CD4-positive, alpha-beta T cell treated with Interleukin-15 for 4 hours (primary cell): ENCODE measurements at regions not wholly inside any gene's neighbourhood (a gene's known extent, or its start where the extent isn't known, plus 50 kb on each side); places are given as distances from the start of the nearest gene placed in this dataset.

Experiments used
- DNase-seq: peaks from one replicate; pipeline ENCODE4 v3.0.0-alpha.2; 2020; ENCODE audit warnings: low spot score

DNA sequence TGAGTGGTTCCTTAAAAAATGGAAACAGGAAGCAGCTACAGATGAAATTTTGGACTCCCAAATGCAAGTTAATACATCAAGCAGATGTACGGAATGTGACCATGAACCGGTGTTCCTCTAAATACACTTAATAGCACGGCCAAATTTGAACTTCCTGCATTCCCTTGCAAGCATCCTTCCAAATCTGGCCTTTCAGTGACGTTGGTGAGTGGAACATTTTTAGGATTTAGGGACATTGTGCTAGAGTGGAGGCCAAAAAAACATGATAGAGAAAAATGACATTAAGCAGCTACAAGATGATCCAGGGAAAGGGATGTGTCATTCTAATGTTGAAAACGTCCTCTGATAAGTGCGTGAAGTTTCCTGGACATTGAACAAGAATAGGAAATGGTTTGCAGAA, 62.1 kb downstream of the CTAGE1 start:
- no peak for DNase-seq

DNA sequence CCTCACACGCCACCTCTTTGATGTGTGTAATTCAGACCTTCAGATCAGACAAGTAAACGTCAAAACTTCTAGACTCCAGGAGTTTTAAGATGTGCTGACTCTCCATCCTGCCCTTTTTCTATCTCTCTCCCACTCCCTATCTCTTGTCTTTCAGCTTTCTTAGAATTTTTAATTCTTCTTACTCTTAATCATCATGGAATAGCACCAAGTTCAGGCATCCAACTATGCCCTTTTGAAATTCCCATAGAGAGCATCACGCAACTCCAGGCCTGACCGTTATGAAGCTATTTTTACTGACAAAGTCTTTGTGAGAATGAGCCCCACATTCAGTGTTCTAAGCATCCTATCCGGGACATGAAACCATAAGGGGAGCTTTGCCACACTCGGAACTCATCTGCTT, 62.6 kb downstream of the CTAGE1 start:
- no peak for DNase-seq

DNA sequence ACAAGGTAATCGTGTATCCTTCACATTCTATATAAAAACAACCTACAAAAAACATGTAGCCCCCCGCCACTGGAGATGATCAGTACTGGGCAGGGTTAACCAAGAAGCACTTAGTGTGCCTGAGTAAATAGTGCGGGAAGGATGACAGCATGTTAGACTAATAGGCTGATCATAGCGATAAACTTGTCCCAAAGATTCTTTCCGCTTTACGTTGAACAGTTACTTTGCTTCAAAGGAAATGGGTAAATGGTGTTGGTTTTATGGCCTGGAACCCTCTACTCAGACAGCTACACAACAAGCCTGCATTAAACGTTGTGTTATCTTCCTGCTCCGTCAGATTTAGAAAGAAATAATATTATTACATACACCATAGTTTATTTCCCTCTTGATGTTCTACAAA, 67.7 kb downstream of the CTAGE1 start:
- DNase-seq: no peak

DNA sequence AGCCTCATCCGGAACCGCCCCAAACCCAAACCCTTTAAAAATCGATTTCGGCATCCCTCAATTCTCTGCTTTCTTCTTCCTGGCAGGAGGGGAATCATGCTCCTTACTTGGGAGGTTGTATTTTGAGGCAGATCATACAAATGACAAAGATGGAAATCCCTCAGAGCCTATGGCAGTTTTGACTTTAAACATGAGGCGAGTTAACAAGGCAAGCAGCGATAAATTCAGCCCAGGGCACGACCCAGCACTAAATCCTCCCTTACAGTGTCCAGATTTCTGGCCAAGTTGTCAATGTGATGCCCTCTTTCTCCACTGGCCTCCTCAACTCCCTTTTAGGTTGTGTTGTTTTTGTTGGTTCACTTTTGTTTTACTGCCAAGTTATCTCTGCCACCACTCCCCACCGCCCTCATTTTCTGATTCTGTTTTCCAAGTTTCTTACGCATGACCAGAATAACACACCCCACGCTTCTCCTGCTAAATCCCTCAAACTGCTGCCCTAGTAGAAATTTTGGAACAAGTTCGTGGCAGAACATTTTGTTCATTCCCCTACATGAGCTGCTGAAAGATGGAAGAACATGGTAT, 68.3 kb downstream of the CTAGE1 start:
- DNase-seq: no peak

DNA sequence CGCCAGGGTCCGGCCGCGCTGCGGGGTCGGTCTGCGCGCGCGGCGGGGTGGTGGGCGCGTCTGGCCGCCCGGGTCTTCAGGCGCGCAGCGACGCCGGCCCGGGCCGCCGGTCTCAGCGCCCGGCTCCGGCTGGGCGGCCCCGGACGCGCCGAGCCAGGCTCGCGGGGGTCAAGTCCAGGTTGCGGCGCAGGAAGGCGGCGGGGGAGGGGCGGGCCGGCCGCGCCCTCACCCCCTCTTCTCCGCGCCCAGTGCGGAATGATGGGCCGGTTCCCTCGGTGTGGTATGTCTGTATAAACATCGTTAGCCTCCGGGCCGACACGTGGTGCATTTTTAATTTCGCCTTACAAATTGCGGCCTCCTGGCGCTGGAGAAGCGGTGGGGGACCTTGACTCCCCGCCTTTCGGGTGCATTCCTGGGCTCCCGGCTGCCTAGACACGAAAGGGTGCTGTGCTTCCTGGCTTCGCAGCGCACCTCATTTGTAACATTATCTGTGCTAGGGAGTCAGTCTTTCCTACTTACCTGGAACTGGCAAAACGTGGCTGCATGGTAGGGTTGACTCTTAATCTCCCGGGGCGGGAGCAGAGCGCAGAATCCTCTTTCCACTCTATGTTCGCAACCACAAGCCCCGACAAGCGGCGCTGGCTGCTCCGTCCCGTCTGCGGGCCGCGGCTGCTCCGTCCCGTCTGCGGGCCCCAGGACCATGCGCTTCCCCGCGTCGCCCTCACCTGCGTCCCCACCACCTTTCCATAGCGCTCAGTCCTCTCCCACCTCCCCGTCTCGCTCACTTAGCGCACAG, 69.0 kb downstream of the CTAGE1 start:
- no peak for DNase-seq

DNA sequence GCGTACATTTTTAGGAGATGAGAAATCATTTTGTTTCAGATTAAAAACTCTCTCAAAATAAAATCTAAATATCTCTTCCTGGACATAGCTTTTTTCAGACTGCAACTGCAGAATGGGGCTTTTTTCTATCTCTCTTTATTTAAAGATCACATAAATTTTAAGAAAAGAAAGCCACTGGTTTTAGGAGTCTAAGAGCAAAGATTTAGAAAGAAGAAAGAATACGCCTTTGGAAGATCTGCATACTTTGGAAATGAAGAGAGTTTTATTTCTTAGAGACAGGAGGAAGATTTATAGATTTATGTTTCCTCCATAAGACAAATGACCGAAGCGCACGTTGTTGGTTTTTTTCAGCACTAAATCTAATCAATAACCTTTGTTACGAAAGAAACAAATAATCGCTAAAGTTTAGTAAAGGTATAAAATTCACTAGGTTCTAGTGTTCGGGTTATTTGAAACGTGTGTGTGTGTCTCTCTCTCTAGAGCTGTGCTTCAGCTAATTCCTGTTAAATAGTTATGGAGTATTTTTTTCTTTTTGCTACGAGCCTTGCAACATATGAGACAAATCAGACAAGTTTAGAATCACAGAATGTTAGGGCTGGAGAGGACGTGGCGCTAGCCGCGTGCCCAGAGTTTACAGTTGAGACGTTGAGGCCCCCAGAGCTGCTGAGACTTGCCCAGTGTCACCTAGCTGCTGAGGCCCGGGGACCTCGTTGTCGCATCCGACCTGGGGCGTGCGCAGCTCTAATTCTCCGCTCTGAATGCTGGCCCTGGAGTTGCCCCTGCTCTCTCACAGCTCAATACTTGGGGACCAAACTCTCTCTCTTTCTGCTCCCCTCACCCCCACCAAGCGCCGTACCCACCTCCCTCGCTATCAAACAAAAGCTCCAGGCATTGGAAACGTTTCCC, 69.9 kb downstream of the CTAGE1 start:
- DNase-seq: no peak

DNA sequence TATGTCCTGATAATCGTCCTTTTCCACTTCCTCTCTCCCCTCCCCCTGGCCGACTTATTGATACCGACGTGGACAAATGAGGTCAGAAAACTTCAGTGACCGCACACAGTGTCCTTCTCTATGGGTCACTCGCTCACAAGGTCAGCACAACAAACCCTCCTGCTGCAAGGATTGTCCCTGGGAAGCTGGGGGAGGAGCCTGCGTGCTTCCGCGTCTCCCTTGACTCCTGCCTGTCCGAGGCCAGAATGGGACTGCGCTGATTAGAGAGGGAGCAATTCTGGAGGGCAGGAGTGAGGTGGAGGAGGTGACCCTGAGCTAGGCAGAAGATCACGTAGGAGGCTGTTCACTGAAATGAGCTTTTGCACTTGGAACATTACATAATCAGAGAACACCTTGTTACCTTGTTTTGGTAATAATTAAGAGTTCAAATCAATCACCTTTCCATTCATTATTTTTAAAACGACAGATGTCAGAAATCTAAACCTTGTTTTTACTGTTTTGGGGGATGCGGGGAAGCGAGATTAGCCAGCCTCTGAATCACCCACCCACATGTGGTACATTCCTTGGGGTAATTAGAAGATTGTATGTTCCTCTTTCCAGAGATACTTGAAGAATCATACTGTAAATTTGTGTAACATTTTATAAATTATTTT, 70.6 kb downstream of the CTAGE1 start:
- DNase-seq: no peak

DNA sequence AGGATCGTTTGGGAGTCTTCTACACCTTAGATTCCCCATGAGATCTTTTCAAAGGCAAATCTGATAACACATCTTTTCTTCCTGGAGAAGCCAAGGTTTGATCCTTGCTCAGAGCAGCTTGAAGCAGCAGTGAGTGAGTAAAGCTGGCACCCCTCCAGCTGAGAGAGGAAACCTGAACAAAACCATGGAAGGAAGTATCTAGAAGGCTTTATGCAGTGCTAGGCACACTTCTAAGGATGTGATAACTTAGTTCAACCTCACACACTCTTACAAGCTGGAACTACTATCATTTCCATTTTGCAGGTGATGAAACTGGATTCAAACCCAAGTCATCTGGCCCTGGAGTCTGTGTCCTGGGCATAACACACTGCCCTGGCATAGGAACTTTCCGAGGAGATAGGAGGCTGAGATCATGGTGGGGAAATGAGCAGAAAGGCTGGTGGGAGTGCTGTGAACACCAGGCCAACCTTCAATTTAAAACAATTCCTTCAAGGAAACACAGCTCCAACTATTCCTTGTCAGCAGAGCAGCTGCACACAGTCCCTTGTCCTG, 71.2 kb downstream of the CTAGE1 start:
- DNase-seq: peak; percentile 32

DNA sequence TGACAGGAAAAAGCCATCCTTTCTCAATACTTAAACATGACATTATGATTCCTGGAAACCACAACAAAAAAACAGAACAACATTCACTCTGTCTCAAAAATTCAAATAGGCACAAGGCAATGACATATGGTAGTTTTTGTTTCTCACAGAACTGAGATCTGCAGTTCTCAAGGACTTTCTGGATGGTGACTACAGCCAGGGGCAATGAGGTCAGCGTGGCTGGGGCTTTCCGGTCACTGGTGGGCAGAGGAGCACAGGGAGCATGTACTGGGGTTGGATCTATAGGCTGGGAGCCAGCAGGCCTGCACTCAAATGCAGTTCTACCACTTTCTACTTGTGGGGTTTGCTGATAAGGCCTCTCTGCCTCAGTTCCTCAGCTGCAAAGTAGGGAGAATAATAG, 72.0 kb downstream of the CTAGE1 start:
- DNase-seq: no peak

DNA sequence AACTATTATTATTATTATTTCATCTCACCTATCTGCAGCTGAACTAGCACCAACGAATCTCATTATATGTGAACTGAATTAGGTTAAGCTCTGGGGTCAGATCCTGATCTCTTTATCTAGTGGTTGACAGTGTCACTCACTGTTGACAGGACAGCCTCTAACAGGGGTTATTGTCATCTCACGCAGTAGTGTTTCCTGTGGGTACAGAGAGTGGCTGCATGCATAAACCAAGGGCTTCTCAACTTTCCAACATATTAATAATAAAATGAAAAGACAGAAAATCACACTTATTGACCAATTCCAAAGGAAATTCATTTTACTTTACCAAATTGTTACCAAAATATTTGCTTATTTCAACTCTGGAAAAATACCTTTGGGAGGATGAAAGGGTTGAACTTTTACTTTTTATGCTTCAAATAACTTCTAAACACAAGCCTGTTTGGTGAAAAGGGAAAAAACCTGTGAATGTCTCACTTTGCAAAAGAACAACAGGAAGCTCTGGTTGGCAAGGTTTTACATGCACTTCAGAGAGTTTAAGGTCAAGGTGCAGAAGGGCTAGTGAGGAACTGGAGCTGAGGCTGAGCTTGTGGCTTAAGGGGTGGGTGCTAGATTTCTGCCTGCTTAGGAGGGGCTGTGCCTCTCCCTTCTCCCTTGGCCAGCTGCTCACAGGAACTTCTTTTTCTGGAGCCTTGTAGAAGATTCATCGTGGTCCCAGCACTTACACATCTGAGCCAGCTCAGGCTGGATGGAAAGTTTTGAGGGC, 72.6 kb downstream of the CTAGE1 start:
- peak; percentile 36 for DNase-seq

DNA sequence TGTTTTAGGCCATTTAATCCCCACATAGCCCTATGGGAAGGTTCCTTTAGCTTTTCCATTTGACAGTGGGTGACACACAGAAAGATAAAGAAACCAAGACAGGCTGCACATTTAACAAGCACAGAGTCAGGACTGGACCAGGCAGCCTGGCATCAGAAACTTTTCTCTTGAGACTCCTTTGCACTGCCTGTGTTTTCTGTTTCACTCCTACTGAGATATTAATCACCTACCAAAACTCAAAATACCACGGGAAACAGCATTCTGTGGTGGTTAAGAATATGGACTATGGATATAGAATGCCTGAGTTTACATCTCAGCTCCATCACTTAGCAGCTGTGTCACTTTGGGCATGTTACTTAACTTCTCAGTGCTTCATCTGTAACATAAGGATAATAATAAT, 73.3 kb downstream of the CTAGE1 start:
- no peak for DNase-seq

DNA sequence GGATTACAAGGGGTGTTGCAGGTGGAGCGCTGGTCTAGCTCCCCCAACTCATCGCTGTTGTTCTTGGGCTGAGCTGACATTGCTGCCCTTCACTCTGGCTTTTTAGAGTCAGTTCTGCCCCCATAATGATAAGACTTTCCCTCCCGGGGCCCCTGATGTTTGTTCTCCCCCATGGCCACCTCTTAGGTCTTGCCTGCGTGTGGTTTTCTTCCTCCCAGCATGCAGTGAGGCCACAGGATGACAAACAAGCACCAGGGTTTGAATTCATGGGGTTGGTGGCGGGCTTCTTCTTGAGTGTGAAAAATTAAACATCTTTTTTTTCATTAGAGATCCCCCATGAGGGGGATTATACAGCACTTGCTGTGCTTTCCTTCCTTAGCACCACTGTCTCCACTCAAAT, 74.1 kb downstream of the CTAGE1 start:
- DNase-seq: no peak

DNA sequence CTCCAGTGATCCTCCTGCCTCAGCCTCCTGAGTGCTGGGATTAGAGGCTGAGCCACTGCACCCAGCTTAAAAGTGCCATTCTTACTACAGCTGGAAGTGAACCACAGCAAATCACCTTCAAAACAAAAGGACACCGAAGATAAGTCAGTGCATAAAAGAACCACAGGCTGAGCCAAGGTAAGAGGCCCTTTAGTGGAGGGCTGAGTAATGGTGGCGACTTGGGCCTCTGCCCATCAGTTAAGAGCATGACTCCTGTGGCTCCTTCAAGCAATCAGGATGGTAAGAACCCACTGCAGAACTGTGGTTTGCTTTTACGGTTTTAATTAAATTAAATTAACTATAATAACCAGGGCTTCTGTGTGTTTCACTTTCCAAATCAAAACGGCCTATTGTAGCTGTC, 75.1 kb downstream of the CTAGE1 start:
- DNase-seq: peak; percentile 66

DNA sequence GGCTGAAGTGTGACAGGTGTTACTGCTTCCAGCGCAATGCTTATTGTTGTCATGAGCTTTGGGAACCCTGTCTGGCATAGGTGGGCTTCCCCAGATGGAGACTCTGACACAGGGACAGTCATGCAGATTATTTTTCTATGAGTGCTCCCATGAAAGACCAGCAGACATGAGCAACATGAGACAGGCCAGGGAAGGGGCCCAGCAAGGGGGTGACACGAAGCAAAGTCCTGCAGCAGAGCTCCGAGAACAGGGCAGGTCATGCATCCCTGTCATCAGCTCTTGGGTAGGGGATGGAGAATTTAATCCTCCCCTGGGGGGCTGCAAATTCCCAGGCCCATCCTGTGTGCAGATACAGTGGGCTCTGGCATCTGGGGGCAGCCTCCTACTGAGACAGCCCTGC, 77.4 kb downstream of the CTAGE1 start:
- DNase-seq: no peak

DNA sequence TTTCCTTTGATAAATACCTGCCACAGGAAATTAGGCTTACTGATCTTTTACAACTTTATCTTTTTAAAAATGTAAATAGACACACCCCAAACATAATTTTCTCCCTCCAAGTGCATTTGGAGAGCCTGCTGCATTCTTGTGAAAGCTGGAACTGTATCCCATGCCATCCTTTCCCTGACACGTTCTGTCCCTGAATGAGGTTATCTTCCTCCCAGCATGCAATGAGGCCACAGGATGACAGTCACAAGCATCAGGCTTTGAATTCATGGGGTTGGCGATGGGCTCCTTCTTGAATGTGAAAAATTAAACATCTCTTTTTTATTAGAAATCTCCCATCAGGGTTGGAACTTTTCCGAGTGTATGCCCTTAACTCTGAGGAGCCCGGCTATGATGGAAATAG, 77.8 kb downstream of the CTAGE1 start:
- no peak for DNase-seq

DNA sequence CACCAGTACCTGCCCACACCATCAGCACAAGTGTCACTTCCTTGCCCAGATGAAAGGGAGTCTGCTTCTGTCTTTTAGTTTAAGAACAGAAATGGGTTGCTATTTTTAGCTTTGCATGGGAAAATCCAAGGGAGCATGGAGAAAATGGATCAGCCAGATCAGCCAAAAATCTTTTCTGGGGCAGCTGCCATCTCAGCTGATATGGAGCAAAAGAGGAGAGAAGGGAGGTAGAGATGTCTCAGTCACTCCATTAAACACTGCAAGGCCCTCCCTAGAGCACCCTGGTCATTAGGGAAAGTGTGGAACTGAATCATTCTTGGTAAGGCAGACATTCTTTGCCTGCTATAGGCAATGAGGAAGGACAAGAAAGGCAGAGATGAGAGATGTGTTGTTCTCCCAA, 79.9 kb downstream of the CTAGE1 start:
- DNase-seq: no peak

DNA sequence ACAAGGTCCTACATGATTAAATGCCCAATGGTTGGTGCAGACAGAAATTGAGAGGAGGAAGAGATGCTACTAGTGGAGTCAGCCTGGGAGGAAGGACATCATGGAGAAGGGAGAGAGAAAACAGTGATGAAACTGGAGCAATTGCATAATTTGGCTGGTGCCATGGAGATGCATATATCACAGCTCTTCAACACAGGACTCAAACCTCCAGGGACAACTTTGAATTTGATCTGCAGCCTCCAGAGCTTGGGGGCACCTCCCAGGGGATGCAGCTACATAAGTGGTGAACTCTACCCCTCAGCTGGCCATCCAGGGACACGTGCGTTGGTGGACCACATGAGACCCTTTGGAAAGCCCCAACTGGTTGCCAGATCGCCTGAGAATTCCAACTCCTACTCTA, 80.4 kb downstream of the CTAGE1 start:
- DNase-seq: no peak

DNA sequence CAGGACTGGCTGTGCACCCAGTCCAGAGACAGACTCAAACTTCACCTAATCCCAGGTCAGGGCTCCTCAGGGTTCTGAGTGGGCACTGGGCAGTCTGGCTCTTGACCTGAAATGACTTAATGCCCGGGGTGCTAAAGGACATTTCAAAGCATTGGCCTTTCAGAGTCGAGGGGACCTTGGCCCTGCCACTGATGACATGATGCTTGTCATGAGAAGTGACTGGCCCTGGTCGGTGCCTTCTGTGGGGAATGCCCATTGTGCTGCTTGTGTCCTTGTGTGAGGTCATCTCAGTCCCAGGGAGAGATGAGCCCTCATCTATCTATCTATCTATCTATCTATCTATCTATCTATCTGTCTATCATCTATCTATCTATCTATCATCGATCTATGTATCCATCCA, 81.3 kb downstream of the CTAGE1 start:
- DNase-seq: no peak

DNA sequence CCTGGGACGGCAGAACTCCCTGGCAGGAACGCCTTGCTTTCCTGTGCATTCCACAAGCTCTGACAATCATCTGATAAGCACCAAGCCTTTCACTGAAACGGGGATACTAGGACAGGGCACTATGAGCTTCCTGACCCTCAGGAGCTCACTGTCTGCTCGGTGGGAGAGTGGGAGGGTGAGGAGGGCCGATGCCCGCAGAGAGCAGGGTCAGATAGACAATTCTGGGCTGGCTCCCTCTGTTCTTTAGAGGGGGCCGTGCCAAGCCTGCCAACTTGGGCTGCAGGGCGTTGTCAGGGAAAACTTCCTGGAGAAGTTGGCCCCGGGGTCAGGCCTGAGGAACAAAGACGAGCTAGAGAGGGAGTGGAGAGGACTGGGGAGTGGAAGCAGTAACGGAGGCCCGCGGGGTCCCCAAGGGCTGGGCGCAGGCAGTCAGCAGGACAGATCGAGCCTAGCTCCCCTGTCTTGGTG, 82.0 kb downstream of the CTAGE1 start:
- DNase-seq: no peak

DNA sequence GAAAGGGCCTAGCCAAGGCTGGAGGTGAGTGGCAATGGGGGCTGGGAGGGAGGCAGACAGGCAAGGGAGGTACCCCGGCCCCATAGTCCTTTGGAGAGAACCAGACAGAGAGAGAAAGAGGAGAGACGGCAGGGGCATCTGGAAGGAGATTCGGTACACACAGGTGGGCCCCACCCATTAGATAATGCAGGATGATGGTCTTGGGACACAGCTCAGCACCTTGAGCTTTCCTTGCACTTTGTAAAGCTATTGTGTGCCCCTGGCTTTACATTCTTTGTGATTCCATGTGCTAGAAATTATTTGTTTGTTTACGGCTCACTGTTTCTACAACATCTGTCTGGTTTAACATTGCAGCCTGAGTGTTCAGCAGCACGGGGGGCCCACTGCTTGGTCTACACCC, 83.1 kb downstream of the CTAGE1 start:
- no peak for DNase-seq

DNA sequence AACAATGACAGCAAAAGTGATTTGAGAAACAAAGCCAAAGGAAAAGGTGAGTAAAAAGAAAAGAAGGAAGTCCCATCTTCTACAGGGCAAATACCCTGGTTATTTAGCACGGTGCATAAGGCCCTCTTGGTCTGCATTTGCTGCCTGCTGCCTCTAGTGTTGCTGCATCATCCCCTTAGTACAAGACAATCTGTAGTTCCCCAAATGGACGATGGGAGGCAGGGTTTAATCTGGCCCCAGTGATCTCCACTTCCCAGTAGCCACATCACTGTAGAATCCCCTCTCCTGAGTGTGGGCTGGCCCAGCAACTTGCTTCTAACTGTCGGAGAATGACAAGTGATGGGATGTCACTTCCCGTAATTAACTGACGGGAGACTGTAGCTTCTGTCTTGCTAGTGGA, 85.1 kb downstream of the CTAGE1 start:
- no peak for DNase-seq
